ENCODE measurements at regions not wholly inside any gene's neighbourhood (a gene's known extent, or its start where the extent isn't known, plus 50 kb on each side); places are given as distances from the start of the nearest gene placed in this dataset.

- no peak for TF ChIP-seq CTCF (IDR thresholded peaks at IDR 0.05 in 4 of 5, conservative IDR thresholded peaks at IDR 0.05 in 1 of 5)
- no peak for TF ChIP-seq POLR2A (IDR thresholded peaks at IDR 0.05)
Measured at GRCh38 chr4:36493251-36493650, 211.8 kb downstream of the DTHD1 start.

Data from gastrocnemius medialis (tissue), 4 donors.